ENCODE measurements at regions not wholly inside any gene's neighbourhood (a gene's known extent, or its start where the extent isn't known, plus 50 kb on each side); places are given as distances from the start of the nearest gene placed in this dataset.

DNA sequence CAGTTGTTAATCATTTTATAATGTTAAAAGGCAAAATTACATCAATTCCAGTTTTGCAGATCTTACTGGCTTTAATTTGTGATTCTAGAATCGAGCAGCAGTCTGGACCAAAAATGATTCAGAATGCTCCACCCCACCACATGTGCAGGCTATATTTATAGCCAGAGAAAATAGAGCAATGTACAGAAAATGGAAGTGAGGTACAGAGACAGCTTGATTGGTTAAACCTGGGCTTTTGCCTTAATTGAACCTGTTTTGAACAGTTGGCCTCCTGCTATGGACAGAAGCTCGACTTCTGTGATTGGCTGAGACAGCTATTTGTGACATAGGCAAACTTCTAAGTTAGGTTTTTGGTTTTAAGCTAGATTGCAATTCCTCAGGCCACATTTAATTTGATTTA lies 607.4 kb upstream of the MIR17HG start:
- Histone ChIP-seq H3F3A (replicated peaks; ENCODE audit: low read depth) (no peaks in the 10 kb centered on the region), H3K27ac (ENCODE audit: low read depth) (no peak overlapping the region), H3K27me3 (ENCODE audit: insufficient read depth) (no peaks in the 10 kb centered on the region), H3K4me3 (no peak overlapping the region), H3K36me3 (ENCODE audit: insufficient read depth) (no peaks in the 10 kb centered on the region), H3K9me2 (ENCODE audit: insufficient read depth) (peaks cover 6% of the 10 kb centered on the region; the same call in 1 of the 2 replicates), H4K20me1 (replicated peaks; ENCODE audit: insufficient read depth) (no peaks in the 10 kb centered on the region), H2AFZ (no peak overlapping the region), H3K4me1 (ENCODE audit: insufficient read depth) (no peaks in the 10 kb centered on the region), H3K79me2 (replicated peaks; ENCODE audit: insufficient read depth) (no peaks in the 10 kb centered on the region), H3K4me2 (no peak overlapping the region)
- TF ChIP-seq, protein P1, sequence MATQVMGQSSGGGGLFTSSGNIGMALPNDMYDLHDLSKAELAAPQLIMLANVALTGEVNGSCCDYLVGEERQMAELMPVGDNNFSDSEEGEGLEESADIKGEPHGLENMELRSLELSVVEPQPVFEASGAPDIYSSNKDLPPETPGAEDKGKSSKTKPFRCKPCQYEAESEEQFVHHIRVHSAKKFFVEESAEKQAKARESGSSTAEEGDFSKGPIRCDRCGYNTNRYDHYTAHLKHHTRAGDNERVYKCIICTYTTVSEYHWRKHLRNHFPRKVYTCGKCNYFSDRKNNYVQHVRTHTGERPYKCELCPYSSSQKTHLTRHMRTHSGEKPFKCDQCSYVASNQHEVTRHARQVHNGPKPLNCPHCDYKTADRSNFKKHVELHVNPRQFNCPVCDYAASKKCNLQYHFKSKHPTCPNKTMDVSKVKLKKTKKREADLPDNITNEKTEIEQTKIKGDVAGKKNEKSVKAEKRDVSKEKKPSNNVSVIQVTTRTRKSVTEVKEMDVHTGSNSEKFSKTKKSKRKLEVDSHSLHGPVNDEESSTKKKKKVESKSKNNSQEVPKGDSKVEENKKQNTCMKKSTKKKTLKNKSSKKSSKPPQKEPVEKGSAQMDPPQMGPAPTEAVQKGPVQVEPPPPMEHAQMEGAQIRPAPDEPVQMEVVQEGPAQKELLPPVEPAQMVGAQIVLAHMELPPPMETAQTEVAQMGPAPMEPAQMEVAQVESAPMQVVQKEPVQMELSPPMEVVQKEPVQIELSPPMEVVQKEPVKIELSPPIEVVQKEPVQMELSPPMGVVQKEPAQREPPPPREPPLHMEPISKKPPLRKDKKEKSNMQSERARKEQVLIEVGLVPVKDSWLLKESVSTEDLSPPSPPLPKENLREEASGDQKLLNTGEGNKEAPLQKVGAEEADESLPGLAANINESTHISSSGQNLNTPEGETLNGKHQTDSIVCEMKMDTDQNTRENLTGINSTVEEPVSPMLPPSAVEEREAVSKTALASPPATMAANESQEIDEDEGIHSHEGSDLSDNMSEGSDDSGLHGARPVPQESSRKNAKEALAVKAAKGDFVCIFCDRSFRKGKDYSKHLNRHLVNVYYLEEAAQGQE (IDR thresholded peaks at IDR 0.05; ENCODE audit: unreplicated experiment), result no peak
- TF ChIP-seq POLR2AphosphoS5 (IDR thresholded peaks at IDR 0.05; ENCODE audit: low read depth) (no peak), ZNF114 (CRISPR knock-in tag; IDR thresholded peaks at IDR 0.05) (no peak), ZNF331 (CRISPR knock-in tag; IDR thresholded peaks at IDR 0.05; ENCODE audit: low read depth) (no peak), CREB1 (CRISPR knock-in tag; IDR thresholded peaks at IDR 0.05; ENCODE audit: low read depth) (no peak), EZH2 (IDR thresholded peaks at IDR 0.05; ENCODE audit: low read depth, unreplicated experiment) (no peak)
- TF ChIP-seq, protein P2, sequence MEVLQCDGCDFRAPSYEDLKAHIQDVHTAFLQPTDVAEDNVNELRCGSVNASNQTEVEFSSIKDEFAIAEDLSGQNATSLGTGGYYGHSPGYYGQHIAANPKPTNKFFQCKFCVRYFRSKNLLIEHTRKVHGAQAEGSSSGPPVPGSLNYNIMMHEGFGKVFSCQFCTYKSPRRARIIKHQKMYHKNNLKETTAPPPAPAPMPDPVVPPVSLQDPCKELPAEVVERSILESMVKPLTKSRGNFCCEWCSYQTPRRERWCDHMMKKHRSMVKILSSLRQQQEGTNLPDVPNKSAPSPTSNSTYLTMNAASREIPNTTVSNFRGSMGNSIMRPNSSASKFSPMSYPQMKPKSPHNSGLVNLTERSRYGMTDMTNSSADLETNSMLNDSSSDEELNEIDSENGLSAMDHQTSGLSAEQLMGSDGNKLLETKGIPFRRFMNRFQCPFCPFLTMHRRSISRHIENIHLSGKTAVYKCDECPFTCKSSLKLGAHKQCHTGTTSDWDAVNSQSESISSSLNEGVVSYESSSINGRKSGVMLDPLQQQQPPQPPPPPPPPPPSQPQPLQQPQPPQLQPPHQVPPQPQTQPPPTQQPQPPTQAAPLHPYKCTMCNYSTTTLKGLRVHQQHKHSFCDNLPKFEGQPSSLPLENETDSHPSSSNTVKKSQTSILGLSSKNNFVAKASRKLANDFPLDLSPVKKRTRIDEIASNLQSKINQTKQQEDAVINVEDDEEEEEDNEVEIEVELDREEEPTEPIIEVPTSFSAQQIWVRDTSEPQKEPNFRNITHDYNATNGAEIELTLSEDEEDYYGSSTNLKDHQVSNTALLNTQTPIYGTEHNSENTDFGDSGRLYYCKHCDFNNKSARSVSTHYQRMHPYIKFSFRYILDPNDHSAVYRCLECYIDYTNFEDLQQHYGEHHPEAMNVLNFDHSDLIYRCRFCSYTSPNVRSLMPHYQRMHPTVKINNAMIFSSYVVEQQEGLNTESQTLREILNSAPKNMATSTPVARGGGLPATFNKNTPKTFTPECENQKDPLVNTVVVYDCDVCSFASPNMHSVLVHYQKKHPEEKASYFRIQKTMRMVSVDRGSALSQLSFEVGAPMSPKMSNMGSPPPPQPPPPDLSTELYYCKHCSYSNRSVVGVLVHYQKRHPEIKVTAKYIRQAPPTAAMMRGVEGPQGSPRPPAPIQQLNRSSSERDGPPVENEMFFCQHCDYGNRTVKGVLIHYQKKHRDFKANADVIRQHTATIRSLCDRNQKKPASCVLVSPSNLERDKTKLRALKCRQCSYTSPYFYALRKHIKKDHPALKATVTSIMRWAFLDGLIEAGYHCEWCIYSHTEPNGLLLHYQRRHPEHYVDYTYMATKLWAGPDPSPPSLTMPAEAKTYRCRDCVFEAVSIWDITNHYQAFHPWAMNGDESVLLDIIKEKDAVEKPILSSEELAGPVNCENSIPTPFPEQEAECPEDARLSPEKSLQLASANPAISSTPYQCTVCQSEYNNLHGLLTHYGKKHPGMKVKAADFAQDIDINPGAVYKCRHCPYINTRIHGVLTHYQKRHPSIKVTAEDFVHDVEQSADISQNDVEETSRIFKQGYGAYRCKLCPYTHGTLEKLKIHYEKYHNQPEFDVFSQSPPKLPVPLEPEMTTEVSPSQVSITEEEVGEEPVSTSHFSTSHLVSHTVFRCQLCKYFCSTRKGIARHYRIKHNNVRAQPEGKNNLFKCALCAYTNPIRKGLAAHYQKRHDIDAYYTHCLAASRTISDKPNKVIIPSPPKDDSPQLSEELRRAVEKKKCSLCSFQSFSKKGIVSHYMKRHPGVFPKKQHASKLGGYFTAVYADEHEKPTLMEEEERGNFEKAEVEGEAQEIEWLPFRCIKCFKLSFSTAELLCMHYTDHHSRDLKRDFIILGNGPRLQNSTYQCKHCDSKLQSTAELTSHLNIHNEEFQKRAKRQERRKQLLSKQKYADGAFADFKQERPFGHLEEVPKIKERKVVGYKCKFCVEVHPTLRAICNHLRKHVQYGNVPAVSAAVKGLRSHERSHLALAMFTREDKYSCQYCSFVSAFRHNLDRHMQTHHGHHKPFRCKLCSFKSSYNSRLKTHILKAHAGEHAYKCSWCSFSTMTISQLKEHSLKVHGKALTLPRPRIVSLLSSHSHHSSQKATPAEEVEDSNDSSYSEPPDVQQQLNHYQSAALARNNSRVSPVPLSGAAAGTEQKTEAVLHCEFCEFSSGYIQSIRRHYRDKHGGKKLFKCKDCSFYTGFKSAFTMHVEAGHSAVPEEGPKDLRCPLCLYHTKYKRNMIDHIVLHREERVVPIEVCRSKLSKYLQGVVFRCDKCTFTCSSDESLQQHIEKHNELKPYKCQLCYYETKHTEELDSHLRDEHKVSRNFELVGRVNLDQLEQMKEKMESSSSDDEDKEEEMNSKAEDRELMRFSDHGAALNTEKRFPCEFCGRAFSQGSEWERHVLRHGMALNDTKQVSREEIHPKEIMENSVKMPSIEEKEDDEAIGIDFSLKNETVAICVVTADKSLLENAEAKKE (CRISPR knock-in tag; IDR thresholded peaks at IDR 0.05), result no peak
- TF ChIP-seq, protein P3, sequence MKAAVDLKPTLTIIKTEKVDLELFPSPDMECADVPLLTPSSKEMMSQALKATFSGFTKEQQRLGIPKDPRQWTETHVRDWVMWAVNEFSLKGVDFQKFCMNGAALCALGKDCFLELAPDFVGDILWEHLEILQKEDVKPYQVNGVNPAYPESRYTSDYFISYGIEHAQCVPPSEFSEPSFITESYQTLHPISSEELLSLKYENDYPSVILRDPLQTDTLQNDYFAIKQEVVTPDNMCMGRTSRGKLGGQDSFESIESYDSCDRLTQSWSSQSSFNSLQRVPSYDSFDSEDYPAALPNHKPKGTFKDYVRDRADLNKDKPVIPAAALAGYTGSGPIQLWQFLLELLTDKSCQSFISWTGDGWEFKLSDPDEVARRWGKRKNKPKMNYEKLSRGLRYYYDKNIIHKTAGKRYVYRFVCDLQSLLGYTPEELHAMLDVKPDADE (IDR thresholded peaks at IDR 0.05), result no peak
- ATAC-seq, result no peak
- H3K4me1 Mint-ChIP-seq, result no peaks in the 10 kb centered on the region; the same call in 2 of the 3 replicates
- no peak overlapping the region for H3K27ac Mint-ChIP-seq
- DNase-seq (ENCODE audit: low spot score), result no peak
- peaks cover 3% of the 10 kb centered on the region for H3K27me3 Mint-ChIP-seq (ENCODE audit: insufficient read depth, low read depth, poor library complexity)
- no peaks in the 10 kb centered on the region; the same call in 2 of the 3 replicates for H3K36me3 Mint-ChIP-seq (ENCODE audit: low read depth)
- H3K4me3 Mint-ChIP-seq, result no peak overlapping the region
- peaks cover 15% of the 10 kb centered on the region for H3K9me3 Mint-ChIP-seq

All from GM23338 (cell line).